Endodermal cell (in vitro differentiated cells): ENCODE measurements at regions not wholly inside any gene's neighbourhood (a gene's known extent, or its start where the extent isn't known, plus 50 kb on each side); places are given as distances from the start of the nearest gene placed in this dataset.

Source experiments
- DNase-seq: peaks from one replicate; pipeline ENCODE4 v3.0.0-alpha.2; 2017
- H3K27ac ChIP-seq: 2 replicates; pipeline ENCODE4 v1.5.1; 2013; ENCODE audit warnings: mild to moderate bottlenecking, low read depth, low read length, moderate library complexity
- H3K27me3 ChIP-seq: 2 replicates; pipeline ENCODE4 v1.6.1; 2013; ENCODE audit warnings: mild to moderate bottlenecking, low read length, moderate library complexity; ENCODE audit not compliant: insufficient read depth, control insufficient read depth, poor library complexity, severe bottlenecking
- H3K36me3 ChIP-seq: 2 replicates; pipeline ENCODE4 v1.7.0; 2013; ENCODE audit warnings: mild to moderate bottlenecking, low read length, moderate library complexity; ENCODE audit not compliant: control insufficient read depth, insufficient read depth
- H3K4me1 ChIP-seq: one replicate; pipeline ENCODE4 v1.7.0; 2013; ENCODE audit warnings: low read length; ENCODE audit not compliant: control insufficient read depth, insufficient read depth
- H3K4me3 ChIP-seq: 2 replicates; pipeline ENCODE4 v1.5.1; 2013; ENCODE audit warnings: mild to moderate bottlenecking, low read length, moderate library complexity
- H3K9ac ChIP-seq: 2 replicates; pipeline ENCODE4 v1.6.1; 2013; ENCODE audit warnings: mild to moderate bottlenecking, low read length, moderate library complexity; ENCODE audit not compliant: poor library complexity, severe bottlenecking; ENCODE audit errors: extremely low read depth
- H3K9me3 ChIP-seq: 2 replicates; pipeline ENCODE4 v1.6.1; 2013; ENCODE audit warnings: mild to moderate bottlenecking, low read length, moderate library complexity; ENCODE audit not compliant: control insufficient read depth
- H3K27ac Mint-ChIP-seq: 2 replicates; pipeline ENCODE4 v1.8.0; 2020; ENCODE audit warnings: mixed read lengths
- H3K27me3 Mint-ChIP-seq: 2 replicates; pipeline ENCODE4 v1.8.0; 2021; ENCODE audit warnings: mild to moderate bottlenecking, mixed read lengths; ENCODE audit not compliant: insufficient read depth
- H3K36me3 Mint-ChIP-seq: 2 replicates; pipeline ENCODE4 v1.8.0; 2020; ENCODE audit warnings: low read depth, mixed read lengths
- H3K4me1 Mint-ChIP-seq: 2 replicates; pipeline ENCODE4 v1.8.0; 2020; ENCODE audit warnings: mixed read lengths
- H3K4me3 Mint-ChIP-seq: 2 replicates; pipeline ENCODE4 v1.8.0; 2020; ENCODE audit warnings: mild to moderate bottlenecking, moderate library complexity, mixed read lengths
- H3K9me3 Mint-ChIP-seq: 2 replicates; pipeline ENCODE4 v1.8.0; 2020; ENCODE audit warnings: mild to moderate bottlenecking, mixed read lengths
- WGBS, 2 experiments: methylation state at CpG; one replicate each; pipeline versions ENCODE4 v1.1.5 to v1.1.7; 2013; ENCODE audit warnings: missing lambda C conversion rate in 2 of 2, mixed read lengths in 1 of 2; ENCODE audit not compliant: insufficient coverage in 1 of 2, insufficient read length in 1 of 2; 5-methylcytosine and 5-hydroxymethylcytosine counted together
- TF ChIP-seq, protein P1 (sequence below): fragments of 200-600 bp; sonication (generic); conservative IDR thresholded peaks from 2 replicates; pipeline ENCODE4 v1.5.0; 2021; ENCODE audit warnings: antibody characterized with exemption, mild to moderate bottlenecking

DNA sequence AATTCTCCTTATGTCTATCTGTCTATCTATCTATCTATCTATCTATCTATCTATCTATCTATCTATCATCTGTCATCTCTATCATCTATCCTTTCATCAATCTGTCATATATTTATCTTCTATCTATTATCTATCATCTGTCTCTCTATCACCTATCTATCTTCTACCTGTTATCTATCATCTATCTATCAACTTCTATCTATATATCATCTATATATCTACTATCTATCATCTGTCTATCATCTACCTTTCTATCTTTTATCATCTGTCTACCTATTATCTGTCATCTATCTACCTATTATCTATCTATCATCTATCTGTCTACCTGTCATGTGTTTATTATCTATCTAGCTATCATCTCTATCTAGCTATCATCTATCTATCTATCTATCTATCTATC is 124.7 kb upstream of the C1orf174 start:
- Mint-ChIP-seq H3K27ac (no peak overlapping the region), H3K27me3 (peaks cover 2% of the 10 kb centered on the region), H3K36me3 (no peaks in the 10 kb centered on the region), H3K4me1 (no peaks in the 10 kb centered on the region), H3K9me3 (no peaks in the 10 kb centered on the region), H3K4me3 (no peak overlapping the region)
- Histone ChIP-seq H3K4me1 (no peaks in the 10 kb centered on the region), H3K9ac (no peak overlapping the region), H3K36me3 (no peaks in the 10 kb centered on the region), H3K27ac (no peak overlapping the region), H3K4me3 (no peak overlapping the region), H3K9me3 (no peaks in the 10 kb centered on the region), H3K27me3 (no peaks in the 10 kb centered on the region)
- TF ChIP-seq, protein P1, sequence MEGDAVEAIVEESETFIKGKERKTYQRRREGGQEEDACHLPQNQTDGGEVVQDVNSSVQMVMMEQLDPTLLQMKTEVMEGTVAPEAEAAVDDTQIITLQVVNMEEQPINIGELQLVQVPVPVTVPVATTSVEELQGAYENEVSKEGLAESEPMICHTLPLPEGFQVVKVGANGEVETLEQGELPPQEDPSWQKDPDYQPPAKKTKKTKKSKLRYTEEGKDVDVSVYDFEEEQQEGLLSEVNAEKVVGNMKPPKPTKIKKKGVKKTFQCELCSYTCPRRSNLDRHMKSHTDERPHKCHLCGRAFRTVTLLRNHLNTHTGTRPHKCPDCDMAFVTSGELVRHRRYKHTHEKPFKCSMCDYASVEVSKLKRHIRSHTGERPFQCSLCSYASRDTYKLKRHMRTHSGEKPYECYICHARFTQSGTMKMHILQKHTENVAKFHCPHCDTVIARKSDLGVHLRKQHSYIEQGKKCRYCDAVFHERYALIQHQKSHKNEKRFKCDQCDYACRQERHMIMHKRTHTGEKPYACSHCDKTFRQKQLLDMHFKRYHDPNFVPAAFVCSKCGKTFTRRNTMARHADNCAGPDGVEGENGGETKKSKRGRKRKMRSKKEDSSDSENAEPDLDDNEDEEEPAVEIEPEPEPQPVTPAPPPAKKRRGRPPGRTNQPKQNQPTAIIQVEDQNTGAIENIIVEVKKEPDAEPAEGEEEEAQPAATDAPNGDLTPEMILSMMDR = no peak
- DNase-seq = no peak

DNA sequence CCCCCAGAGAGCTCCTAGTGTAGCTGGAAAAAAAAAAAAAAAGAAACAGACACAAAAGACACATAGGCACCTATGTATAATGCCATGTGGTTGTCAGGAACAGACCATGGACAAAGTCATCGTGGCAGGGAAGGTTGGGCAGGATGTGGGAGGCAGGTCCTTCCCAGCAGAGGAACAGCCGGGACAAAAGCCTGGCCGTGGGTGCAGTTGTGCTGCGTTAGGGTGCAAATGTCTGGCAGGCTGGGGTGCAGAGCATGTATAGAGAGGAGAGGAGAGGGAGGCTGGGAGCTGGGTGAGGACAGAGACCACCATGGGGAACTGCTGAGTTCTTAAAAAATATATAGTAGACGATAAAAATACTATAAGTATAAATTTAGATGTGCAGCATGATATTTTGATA is 125.7 kb upstream of the C1orf174 start:
- Mint-ChIP-seq H3K4me3 (no peak overlapping the region), H3K27me3 (peaks cover 2% of the 10 kb centered on the region), H3K27ac (no peak overlapping the region), H3K9me3 (peaks cover under 1% of the 10 kb centered on the region), H3K36me3 (no peaks in the 10 kb centered on the region), H3K4me1 (no peaks in the 10 kb centered on the region)
- no peak overlapping the region for H3K9ac ChIP-seq
- TF ChIP-seq, protein P1 = no peak
- no peak overlapping the region for H3K27ac ChIP-seq
- no peaks in the 10 kb centered on the region for H3K9me3 ChIP-seq
- no peaks in the 10 kb centered on the region for H3K36me3 ChIP-seq
- no peaks in the 10 kb centered on the region for H3K4me1 ChIP-seq
- DNase-seq = no peak
- H3K27me3 ChIP-seq = no peaks in the 10 kb centered on the region
- WGBS, 2 experiments = 75 to 87% methylated on average over 1 to 4 of the region's 5 CpGs
- H3K4me3 ChIP-seq = no peak overlapping the region

DNA sequence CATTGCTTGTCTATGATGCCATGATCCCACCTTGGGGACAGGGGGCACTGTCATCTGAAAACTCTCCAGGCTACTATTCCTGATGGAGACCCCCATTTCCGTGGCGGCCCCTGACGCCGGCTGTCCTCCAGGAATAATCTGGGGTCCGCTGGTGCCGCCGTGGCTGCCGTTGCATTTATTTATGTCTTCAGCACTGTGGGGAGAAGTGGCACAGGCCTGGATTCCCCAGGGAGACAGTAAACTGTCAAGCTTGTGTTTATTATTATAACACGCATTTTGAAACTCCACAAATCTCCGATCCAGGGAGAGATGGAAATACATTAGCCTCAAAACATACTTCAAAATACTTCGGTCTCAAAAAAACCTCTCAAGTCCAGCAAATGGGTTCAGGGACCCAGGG is 126.9 kb upstream of the C1orf174 start:
- H3K27ac Mint-ChIP-seq = no peak overlapping the region
- TF ChIP-seq, protein P1 = peak; percentile 27
- WGBS, 2 experiments = 93 to 95% methylated on average over 4 to 11 of the region's 11 CpGs
- no peaks in the 10 kb centered on the region for H3K27me3 ChIP-seq
- peaks cover 2% of the 10 kb centered on the region for H3K27me3 Mint-ChIP-seq
- no peaks in the 10 kb centered on the region for H3K9me3 ChIP-seq
- no peaks in the 10 kb centered on the region for H3K4me1 Mint-ChIP-seq
- H3K36me3 Mint-ChIP-seq = no peaks in the 10 kb centered on the region
- H3K4me3 ChIP-seq = no peak overlapping the region
- DNase-seq = no peak
- no peaks in the 10 kb centered on the region for H3K4me1 ChIP-seq
- H3K9ac ChIP-seq = no peak overlapping the region
- no peaks in the 10 kb centered on the region for H3K36me3 ChIP-seq
- no peak overlapping the region for H3K27ac ChIP-seq
- no peak overlapping the region for H3K4me3 Mint-ChIP-seq
- peaks cover 4% of the 10 kb centered on the region for H3K9me3 Mint-ChIP-seq
